ENCODE measurements at regions not wholly inside any gene's neighbourhood (a gene's known extent, or its start where the extent isn't known, plus 50 kb on each side); places are given as distances from the start of the nearest gene placed in this dataset.

DNA sequence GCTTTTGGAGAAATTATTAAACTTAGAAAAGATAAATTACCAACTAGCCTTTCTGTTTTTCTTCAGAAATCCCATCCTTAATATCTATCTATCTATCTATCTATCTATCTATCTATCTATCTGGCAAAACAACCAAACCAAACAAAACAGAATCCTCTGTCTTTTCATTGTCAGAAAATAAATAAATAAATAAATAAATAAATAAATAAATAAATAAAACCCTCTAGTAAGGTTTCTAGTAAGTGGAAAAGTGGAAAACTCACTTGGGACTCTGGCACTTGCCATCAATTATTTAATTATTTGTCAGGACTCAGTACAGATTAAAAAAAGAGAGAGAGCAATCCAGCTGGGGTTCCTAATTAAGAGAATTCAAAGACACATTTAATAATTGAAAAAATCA is 556.2 kb upstream of the CHORDC1 start:
- ChIA-PET CTCF (no interaction called here), POLR2A (no interaction called here)
- no peaks in the 10 kb centered on the region for H3K36me3 ChIP-seq (ENCODE audit: control insufficient read depth in 2 of 2, insufficient read depth in 1 of 2, low read length in 2 of 2)
- H3K4me3 ChIP-seq (ENCODE audit: low read depth, low read length), result no peak overlapping the region
- no peaks in the 10 kb centered on the region for H3K9me3 ChIP-seq (ENCODE audit: control insufficient read depth, insufficient read depth, low read depth, low read length)
- H3K4me1 ChIP-seq (ENCODE audit: control insufficient read depth, insufficient read depth, low read length), result no peaks in the 10 kb centered on the region
- H3K27ac ChIP-seq (ENCODE audit: extremely low read depth, low read depth, low read length), result no peak overlapping the region
- no peak for TF ChIP-seq ZNF341 (tag by site-specific recombination; IDR thresholded peaks at IDR 0.05; ENCODE audit: low read depth)
- peak; percentile 50 for TF ChIP-seq ZNF555 (tag by site-specific recombination; conservative IDR thresholded peaks at IDR 0.05)
- TF ChIP-seq BCL11A (tag by site-specific recombination; IDR thresholded peaks at IDR 0.05; ENCODE audit: low read depth), result no peak
- peak; percentile 70; the same call in 1 of the 2 replicates for TF ChIP-seq ZNF394 (tag by site-specific recombination; IDR thresholded peaks at IDR 0.05; ENCODE audit: borderline replicate concordance)
- TF ChIP-seq, protein P1, sequence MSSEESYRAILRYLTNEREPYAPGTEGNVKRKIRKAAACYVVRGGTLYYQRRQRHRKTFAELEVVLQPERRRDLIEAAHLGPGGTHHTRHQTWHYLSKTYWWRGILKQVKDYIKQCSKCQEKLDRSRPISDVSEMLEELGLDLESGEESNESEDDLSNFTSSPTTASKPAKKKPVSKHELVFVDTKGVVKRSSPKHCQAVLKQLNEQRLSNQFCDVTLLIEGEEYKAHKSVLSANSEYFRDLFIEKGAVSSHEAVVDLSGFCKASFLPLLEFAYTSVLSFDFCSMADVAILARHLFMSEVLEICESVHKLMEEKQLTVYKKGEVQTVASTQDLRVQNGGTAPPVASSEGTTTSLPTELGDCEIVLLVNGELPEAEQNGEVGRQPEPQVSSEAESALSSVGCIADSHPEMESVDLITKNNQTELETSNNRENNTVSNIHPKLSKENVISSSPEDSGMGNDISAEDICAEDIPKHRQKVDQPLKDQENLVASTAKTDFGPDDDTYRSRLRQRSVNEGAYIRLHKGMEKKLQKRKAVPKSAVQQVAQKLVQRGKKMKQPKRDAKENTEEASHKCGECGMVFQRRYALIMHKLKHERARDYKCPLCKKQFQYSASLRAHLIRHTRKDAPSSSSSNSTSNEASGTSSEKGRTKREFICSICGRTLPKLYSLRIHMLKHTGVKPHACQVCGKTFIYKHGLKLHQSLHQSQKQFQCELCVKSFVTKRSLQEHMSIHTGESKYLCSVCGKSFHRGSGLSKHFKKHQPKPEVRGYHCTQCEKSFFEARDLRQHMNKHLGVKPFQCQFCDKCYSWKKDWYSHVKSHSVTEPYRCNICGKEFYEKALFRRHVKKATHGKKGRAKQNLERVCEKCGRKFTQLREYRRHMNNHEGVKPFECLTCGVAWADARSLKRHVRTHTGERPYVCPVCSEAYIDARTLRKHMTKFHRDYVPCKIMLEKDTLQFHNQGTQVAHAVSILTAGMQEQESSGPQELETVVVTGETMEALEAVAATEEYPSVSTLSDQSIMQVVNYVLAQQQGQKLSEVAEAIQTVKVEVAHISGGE (tag by site-specific recombination; conservative IDR thresholded peaks at IDR 0.05; ENCODE audit: low read depth), result 0 out of 2 replicates have a peak, but pooled peaks have one; percentile 44
- peak; percentile 60 for TF ChIP-seq ZNF426 (tag by site-specific recombination; IDR thresholded peaks at IDR 0.05)
- 0 out of 2 replicates have a peak, but pooled peaks have one; percentile 24 for TF ChIP-seq ZNF623 (tag by site-specific recombination; IDR thresholded peaks at IDR 0.05)
- TF ChIP-seq, protein P2, sequence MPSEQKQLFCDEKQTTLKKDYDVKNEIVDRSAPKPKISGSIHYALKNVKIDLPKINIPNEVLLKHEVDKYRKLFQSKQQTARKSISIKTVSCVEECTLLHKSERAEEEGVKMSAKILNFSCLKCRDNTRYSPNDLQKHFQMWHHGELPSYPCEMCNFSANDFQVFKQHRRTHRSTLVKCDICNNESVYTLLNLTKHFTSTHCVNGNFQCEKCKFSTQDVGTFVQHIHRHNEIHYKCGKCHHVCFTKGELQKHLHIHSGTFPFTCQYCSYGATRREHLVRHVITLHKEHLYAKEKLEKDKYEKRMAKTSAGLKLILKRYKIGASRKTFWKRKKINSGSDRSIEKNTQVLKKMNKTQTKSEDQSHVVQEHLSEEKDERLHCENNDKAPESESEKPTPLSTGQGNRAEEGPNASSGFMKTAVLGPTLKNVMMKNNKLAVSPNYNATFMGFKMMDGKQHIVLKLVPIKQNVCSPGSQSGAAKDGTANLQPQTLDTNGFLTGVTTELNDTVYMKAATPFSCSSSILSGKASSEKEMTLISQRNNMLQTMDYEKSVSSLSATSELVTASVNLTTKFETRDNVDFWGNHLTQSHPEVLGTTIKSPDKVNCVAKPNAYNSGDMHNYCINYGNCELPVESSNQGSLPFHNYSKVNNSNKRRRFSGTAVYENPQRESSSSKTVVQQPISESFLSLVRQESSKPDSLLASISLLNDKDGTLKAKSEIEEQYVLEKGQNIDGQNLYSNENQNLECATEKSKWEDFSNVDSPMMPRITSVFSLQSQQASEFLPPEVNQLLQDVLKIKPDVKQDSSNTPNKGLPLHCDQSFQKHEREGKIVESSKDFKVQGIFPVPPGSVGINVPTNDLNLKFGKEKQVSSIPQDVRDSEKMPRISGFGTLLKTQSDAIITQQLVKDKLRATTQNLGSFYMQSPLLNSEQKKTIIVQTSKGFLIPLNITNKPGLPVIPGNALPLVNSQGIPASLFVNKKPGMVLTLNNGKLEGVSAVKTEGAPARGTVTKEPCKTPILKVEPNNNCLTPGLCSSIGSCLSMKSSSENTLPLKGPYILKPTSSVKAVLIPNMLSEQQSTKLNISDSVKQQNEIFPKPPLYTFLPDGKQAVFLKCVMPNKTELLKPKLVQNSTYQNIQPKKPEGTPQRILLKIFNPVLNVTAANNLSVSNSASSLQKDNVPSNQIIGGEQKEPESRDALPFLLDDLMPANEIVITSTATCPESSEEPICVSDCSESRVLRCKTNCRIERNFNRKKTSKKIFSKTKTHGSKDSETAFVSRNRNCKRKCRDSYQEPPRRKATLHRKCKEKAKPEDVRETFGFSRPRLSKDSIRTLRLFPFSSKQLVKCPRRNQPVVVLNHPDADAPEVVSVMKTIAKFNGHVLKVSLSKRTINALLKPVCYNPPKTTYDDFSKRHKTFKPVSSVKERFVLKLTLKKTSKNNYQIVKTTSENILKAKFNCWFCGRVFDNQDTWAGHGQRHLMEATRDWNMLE (tag by site-specific recombination; conservative IDR thresholded peaks at IDR 0.05; ENCODE audit: low read depth), result 0 out of 2 replicates have a peak, but pooled peaks have one; percentile 37
- no peak for TF ChIP-seq MZF1 (tag by site-specific recombination; IDR thresholded peaks at IDR 0.05; ENCODE audit: borderline replicate concordance)
- 0 out of 2 replicates have a peak, but pooled peaks have one; percentile 5 for TF ChIP-seq ZNF654 (tag by site-specific recombination; IDR thresholded peaks at IDR 0.05; ENCODE audit: low read depth)

DNA sequence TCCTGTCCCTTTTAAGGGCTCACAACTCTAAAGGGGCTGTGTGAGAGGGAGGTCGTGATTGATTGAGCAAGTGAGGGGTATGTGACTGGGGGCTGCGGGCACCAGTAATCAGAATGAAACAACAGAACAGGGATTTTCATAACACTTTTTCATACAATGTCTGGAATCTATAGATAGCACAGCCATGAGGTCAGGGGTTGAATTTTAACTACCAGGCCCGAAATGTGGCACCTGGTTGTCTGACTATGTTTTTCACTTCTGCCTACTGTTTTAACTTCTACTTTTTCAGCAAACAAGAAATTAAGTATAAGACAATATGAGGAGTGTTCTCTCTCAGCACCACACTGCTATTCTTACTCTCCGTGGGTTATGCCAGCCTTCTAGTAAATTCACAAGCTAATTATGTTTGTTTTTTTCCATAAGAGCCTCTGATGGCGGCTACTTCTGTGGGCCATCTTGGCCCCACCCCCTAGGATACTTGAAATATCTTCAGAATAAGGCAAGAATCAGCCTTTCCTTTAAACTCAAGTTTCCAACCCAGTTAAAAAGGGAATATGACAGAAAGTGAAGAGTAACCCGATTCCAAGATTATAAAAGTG is 552.8 kb upstream of the CHORDC1 start:
- H3K4me1 ChIP-seq (ENCODE audit: control insufficient read depth, insufficient read depth, low read length), result no peaks in the 10 kb centered on the region
- H3K27ac ChIP-seq (ENCODE audit: extremely low read depth, low read depth, low read length), result no peak overlapping the region
- no peak overlapping the region for H3K4me3 ChIP-seq (ENCODE audit: low read depth, low read length)
- no peaks in the 10 kb centered on the region for H3K36me3 ChIP-seq (ENCODE audit: control insufficient read depth in 2 of 2, insufficient read depth in 1 of 2, low read length in 2 of 2)
- POLR2A ChIA-PET, result no interaction called here
- H3K9me3 ChIP-seq (ENCODE audit: control insufficient read depth, insufficient read depth, low read depth, low read length), result no peaks in the 10 kb centered on the region
- CTCF ChIA-PET, result interaction anchor here (0.6 kb wide), 1 partner anchor 9 kb away, joined by 3 read pairs; no protein-coding TSS in a partner anchor
- TF ChIP-seq TRIM28 (IDR thresholded peaks at IDR 0.05; ENCODE audit: borderline replicate concordance, low read length) (no peak), ZNF529 (tag by site-specific recombination; IDR thresholded peaks at IDR 0.05; ENCODE audit: insufficient replicate concordance) (no peak)
- TF ChIP-seq, protein P3, sequence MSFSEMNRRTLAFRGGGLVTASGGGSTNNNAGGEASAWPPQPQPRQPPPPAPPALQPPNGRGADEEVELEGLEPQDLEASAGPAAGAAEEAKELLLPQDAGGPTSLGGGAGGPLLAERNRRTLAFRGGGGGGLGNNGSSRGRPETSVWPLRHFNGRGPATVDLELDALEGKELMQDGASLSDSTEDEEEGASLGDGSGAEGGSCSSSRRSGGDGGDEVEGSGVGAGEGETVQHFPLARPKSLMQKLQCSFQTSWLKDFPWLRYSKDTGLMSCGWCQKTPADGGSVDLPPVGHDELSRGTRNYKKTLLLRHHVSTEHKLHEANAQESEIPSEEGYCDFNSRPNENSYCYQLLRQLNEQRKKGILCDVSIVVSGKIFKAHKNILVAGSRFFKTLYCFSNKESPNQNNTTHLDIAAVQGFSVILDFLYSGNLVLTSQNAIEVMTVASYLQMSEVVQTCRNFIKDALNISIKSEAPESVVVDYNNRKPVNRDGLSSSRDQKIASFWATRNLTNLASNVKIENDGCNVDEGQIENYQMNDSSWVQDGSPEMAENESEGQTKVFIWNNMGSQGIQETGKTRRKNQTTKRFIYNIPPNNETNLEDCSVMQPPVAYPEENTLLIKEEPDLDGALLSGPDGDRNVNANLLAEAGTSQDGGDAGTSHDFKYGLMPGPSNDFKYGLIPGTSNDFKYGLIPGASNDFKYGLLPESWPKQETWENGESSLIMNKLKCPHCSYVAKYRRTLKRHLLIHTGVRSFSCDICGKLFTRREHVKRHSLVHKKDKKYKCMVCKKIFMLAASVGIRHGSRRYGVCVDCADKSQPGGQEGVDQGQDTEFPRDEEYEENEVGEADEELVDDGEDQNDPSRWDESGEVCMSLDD (tag by site-specific recombination; IDR thresholded peaks at IDR 0.05), result no peak
- TF ChIP-seq, protein P4, sequence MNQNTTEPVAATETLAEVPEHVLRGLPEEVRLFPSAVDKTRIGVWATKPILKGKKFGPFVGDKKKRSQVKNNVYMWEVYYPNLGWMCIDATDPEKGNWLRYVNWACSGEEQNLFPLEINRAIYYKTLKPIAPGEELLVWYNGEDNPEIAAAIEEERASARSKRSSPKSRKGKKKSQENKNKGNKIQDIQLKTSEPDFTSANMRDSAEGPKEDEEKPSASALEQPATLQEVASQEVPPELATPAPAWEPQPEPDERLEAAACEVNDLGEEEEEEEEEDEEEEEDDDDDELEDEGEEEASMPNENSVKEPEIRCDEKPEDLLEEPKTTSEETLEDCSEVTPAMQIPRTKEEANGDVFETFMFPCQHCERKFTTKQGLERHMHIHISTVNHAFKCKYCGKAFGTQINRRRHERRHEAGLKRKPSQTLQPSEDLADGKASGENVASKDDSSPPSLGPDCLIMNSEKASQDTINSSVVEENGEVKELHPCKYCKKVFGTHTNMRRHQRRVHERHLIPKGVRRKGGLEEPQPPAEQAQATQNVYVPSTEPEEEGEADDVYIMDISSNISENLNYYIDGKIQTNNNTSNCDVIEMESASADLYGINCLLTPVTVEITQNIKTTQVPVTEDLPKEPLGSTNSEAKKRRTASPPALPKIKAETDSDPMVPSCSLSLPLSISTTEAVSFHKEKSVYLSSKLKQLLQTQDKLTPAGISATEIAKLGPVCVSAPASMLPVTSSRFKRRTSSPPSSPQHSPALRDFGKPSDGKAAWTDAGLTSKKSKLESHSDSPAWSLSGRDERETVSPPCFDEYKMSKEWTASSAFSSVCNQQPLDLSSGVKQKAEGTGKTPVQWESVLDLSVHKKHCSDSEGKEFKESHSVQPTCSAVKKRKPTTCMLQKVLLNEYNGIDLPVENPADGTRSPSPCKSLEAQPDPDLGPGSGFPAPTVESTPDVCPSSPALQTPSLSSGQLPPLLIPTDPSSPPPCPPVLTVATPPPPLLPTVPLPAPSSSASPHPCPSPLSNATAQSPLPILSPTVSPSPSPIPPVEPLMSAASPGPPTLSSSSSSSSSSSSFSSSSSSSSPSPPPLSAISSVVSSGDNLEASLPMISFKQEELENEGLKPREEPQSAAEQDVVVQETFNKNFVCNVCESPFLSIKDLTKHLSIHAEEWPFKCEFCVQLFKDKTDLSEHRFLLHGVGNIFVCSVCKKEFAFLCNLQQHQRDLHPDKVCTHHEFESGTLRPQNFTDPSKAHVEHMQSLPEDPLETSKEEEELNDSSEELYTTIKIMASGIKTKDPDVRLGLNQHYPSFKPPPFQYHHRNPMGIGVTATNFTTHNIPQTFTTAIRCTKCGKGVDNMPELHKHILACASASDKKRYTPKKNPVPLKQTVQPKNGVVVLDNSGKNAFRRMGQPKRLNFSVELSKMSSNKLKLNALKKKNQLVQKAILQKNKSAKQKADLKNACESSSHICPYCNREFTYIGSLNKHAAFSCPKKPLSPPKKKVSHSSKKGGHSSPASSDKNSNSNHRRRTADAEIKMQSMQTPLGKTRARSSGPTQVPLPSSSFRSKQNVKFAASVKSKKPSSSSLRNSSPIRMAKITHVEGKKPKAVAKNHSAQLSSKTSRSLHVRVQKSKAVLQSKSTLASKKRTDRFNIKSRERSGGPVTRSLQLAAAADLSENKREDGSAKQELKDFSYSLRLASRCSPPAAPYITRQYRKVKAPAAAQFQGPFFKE (tag by site-specific recombination; IDR thresholded peaks at IDR 0.05; ENCODE audit: borderline replicate concordance), result no peak
